ENCODE measurements at regions not wholly inside any gene's neighbourhood (a gene's known extent, or its start where the extent isn't known, plus 50 kb on each side); places are given as distances from the start of the nearest gene placed in this dataset.

DNA sequence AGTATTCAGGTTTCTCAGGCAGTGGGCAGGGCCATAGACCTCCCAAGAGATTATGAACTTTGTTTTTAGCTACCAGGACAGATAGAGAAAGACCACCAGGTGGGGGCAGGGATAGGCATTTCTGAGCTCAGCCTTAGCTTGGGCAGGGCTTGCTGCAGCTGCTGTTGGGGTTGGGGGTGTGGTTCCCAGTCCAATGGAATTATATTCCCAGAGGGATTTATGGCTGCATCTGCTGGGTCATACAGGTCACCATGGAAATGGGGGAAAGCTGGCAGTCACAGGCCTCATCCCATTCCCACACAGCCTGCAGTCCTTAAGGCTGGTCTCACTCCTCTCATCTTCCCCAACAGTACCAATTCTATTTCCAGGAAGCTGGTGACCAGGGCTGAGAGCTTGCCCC, 144.6 kb upstream of the ZPLD1 start:
- DNase-seq (ENCODE audit: extremely low spot score), result no peak
- ChIA-PET CTCF (no interaction called here), POLR2A (no interaction called here)
- no peak for TF ChIP-seq L3MBTL2 (conservative IDR thresholded peaks at IDR 0.05)
- TF ChIP-seq ELF4 (IDR thresholded peaks at IDR 0.05), result no peak
- TF ChIP-seq FOXM1 (IDR thresholded peaks at IDR 0.05; ENCODE audit: borderline replicate concordance), result no peak
- no peak for TF ChIP-seq SP1 (IDR thresholded peaks at IDR 0.05)
- TF ChIP-seq HDGF (IDR thresholded peaks at IDR 0.05; ENCODE audit: borderline replicate concordance), result no peak
- TF ChIP-seq CTBP1 (IDR thresholded peaks at IDR 0.05; ENCODE audit: borderline replicate concordance), result no peak
- no peak for TF ChIP-seq NFRKB (IDR thresholded peaks at IDR 0.05)
- TF ChIP-seq ZNF384 (IDR thresholded peaks at IDR 0.05), result no peak
- no peak for TF ChIP-seq FOXA1 (IDR thresholded peaks at IDR 0.05)
- TF ChIP-seq ARNT (IDR thresholded peaks at IDR 0.05), result no peak
- no peak for TF ChIP-seq SUZ12 (IDR thresholded peaks at IDR 0.05)

DNA sequence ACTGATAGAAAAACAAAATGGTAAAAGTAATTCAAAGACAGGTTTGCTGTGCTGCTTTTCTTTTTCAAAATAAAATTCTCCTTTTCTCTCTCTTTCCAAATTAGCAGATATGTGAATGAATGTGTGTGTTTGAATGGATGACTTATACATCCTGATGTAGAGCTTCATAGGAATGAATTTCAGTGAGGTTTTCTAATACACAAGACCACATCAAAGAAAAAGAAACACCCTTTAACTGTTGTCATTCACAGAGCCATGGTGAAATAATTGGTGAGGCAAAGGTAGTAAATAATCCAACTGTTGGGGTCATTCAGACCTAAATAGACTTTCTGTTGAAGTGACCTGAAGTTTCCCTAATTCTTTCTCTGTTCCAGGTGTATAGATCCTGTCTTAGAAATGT, 139.1 kb upstream of the ZPLD1 start:
- CTCF ChIA-PET, result no interaction called here
- no peak for TF ChIP-seq BHLHE40 (IDR thresholded peaks at IDR 0.05; ENCODE audit: borderline replicate concordance)
- no peak for TF ChIP-seq TARDBP (IDR thresholded peaks at IDR 0.05)
- no peak for TF ChIP-seq SP1 (IDR thresholded peaks at IDR 0.05)
- no peak for TF ChIP-seq HDGF (IDR thresholded peaks at IDR 0.05; ENCODE audit: borderline replicate concordance)
- no peak for TF ChIP-seq ARNT (IDR thresholded peaks at IDR 0.05)
- no peak for TF ChIP-seq CTBP1 (IDR thresholded peaks at IDR 0.05; ENCODE audit: borderline replicate concordance)
- no peak for TF ChIP-seq FOXM1 (IDR thresholded peaks at IDR 0.05; ENCODE audit: borderline replicate concordance)
- TF ChIP-seq PKNOX1 (IDR thresholded peaks at IDR 0.05), result no peak
- no peak for TF ChIP-seq LEF1 (IDR thresholded peaks at IDR 0.05; ENCODE audit: borderline replicate concordance)
- TF ChIP-seq SUZ12 (IDR thresholded peaks at IDR 0.05), result no peak
- no peak for TF ChIP-seq FOXK2 (IDR thresholded peaks at IDR 0.05)
- TF ChIP-seq L3MBTL2 (conservative IDR thresholded peaks at IDR 0.05), result no peak
- no peak for TF ChIP-seq ZNF384 (IDR thresholded peaks at IDR 0.05)
- no peak for TF ChIP-seq ELF4 (IDR thresholded peaks at IDR 0.05)
- DNase-seq (ENCODE audit: extremely low spot score), result no peak
- POLR2A ChIA-PET, result no interaction called here

- POLR2A ChIA-PET, result no interaction called here
- TF ChIP-seq BHLHE40 (IDR thresholded peaks at IDR 0.05; ENCODE audit: borderline replicate concordance) (no peak), FOXM1 (IDR thresholded peaks at IDR 0.05; ENCODE audit: borderline replicate concordance) (no peak), L3MBTL2 (conservative IDR thresholded peaks at IDR 0.05) (no peak), NFRKB (IDR thresholded peaks at IDR 0.05) (no peak), FOXK2 (IDR thresholded peaks at IDR 0.05) (no peak), SUZ12 (IDR thresholded peaks at IDR 0.05) (no peak), HDGF (IDR thresholded peaks at IDR 0.05; ENCODE audit: borderline replicate concordance) (no peak), TARDBP (IDR thresholded peaks at IDR 0.05) (no peak), ELF4 (IDR thresholded peaks at IDR 0.05) (no peak), LEF1 (IDR thresholded peaks at IDR 0.05; ENCODE audit: borderline replicate concordance) (no peak), ZNF384 (IDR thresholded peaks at IDR 0.05) (no peak), CTBP1 (IDR thresholded peaks at IDR 0.05; ENCODE audit: borderline replicate concordance) (no peak), FOXA1 (IDR thresholded peaks at IDR 0.05) (no peak), SP1 (IDR thresholded peaks at IDR 0.05) (no peak), ARNT (IDR thresholded peaks at IDR 0.05) (no peak), PKNOX1 (IDR thresholded peaks at IDR 0.05) (no peak)
- CTCF ChIA-PET, result no interaction called here
Observed at GRCh38 chr3:102297072-102297658, 137.7 kb upstream of the ZPLD1 start.

DNA sequence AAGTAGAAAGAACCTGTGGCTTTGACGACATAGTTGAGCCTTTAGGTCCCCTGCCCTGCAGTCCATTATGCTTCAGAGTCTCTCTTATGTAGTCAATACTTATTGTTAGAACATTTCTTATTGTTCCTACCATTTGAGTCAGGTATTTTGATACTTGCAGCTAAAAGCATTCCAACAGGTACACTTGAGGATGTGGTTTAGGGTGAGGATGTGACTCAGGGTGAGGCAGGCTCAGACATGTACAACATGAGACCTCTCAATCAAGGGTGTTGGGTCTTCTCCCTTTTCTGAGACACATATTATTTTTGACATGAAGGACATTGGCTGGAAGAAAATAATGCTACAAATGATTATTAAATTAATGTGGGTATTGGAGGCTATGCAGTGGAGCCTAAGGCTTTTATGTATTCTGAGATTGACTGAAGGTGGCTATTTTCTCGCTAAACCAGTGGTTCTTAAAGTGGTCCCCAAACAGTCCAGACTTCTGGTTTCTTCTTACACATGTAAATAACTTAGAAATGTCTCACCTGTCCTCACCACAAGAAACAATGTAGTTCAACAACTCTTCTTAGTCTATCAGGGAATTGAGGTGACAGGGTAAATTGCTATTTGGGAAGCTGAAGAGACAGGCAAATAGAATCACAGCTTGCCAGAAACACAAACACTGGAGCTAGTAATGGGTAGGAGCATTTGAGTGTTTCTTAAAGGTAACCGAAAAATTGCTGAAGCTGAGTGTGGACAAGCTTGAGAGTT, 135.5 kb upstream of the ZPLD1 start:
- ChIA-PET CTCF (interaction anchor here (0.6 kb wide), 1 partner anchor 18 kb away, joined by 3 read pairs; no protein-coding TSS in a partner anchor), POLR2A (no interaction called here)
- no peak for DNase-seq (ENCODE audit: extremely low spot score)
- TF ChIP-seq ELF4 (IDR thresholded peaks at IDR 0.05) (no peak), SUZ12 (IDR thresholded peaks at IDR 0.05) (no peak), HDGF (IDR thresholded peaks at IDR 0.05; ENCODE audit: borderline replicate concordance) (no peak), PKNOX1 (IDR thresholded peaks at IDR 0.05) (no peak), L3MBTL2 (conservative IDR thresholded peaks at IDR 0.05) (no peak), ARNT (IDR thresholded peaks at IDR 0.05) (no peak), FOXM1 (IDR thresholded peaks at IDR 0.05; ENCODE audit: borderline replicate concordance) (no peak), CTBP1 (IDR thresholded peaks at IDR 0.05; ENCODE audit: borderline replicate concordance) (no peak), BHLHE40 (IDR thresholded peaks at IDR 0.05; ENCODE audit: borderline replicate concordance) (no peak), FOXK2 (IDR thresholded peaks at IDR 0.05) (no peak), TARDBP (IDR thresholded peaks at IDR 0.05) (no peak), LEF1 (IDR thresholded peaks at IDR 0.05; ENCODE audit: borderline replicate concordance) (no peak), ZNF384 (IDR thresholded peaks at IDR 0.05) (no peak), SP1 (IDR thresholded peaks at IDR 0.05) (no peak), NFRKB (IDR thresholded peaks at IDR 0.05) (no peak), FOXA1 (IDR thresholded peaks at IDR 0.05) (no peak)

More at GRCh38 chr3:102297072-102297658, 137.7 kb upstream of the ZPLD1 start:
- no peak for DNase-seq (ENCODE audit: extremely low spot score)

GRCh38 chr3:102301155-102301880, 133.5 kb upstream of the ZPLD1 start:
- ChIA-PET POLR2A (no interaction called here), CTCF (no interaction called here)
- no peak for TF ChIP-seq HDGF (IDR thresholded peaks at IDR 0.05; ENCODE audit: borderline replicate concordance)
- no peak for TF ChIP-seq FOXK2 (IDR thresholded peaks at IDR 0.05)
- TF ChIP-seq SUZ12 (IDR thresholded peaks at IDR 0.05), result no peak
- TF ChIP-seq BHLHE40 (IDR thresholded peaks at IDR 0.05; ENCODE audit: borderline replicate concordance), result no peak
- TF ChIP-seq NFRKB (IDR thresholded peaks at IDR 0.05), result no peak
- no peak for TF ChIP-seq ELF4 (IDR thresholded peaks at IDR 0.05)
- no peak for TF ChIP-seq ARNT (IDR thresholded peaks at IDR 0.05)
- no peak for TF ChIP-seq ZNF384 (IDR thresholded peaks at IDR 0.05)
- no peak for TF ChIP-seq TARDBP (IDR thresholded peaks at IDR 0.05)
- TF ChIP-seq FOXM1 (IDR thresholded peaks at IDR 0.05; ENCODE audit: borderline replicate concordance), result no peak
- TF ChIP-seq PKNOX1 (IDR thresholded peaks at IDR 0.05), result no peak
- no peak for TF ChIP-seq FOXA1 (IDR thresholded peaks at IDR 0.05)
- TF ChIP-seq LEF1 (IDR thresholded peaks at IDR 0.05; ENCODE audit: borderline replicate concordance), result no peak
- no peak for TF ChIP-seq L3MBTL2 (conservative IDR thresholded peaks at IDR 0.05)
- TF ChIP-seq SP1 (IDR thresholded peaks at IDR 0.05), result no peak
- TF ChIP-seq CTBP1 (IDR thresholded peaks at IDR 0.05; ENCODE audit: borderline replicate concordance), result no peak
- no peak for DNase-seq (ENCODE audit: extremely low spot score)

All from HEK293T (cell line).